ENCODE measurements at regions not wholly inside any gene's neighbourhood (a gene's known extent, or its start where the extent isn't known, plus 50 kb on each side); places are given as distances from the start of the nearest gene placed in this dataset.
"Not testable (repeated sequence)": the region's sequence is repeated elsewhere in the genome, so short reads cannot be mapped to it uniquely, and the experiment has no call there.

GRCh38 chr2:742221-742620 lies 65.0 kb upstream of the TMEM18 start:
- no peak overlapping the region for H3K4me3 ChIP-seq (ENCODE audit: low read length)
- DNase-seq, result no peak
- no peaks in the 10 kb centered on the region for H3K4me1 ChIP-seq (ENCODE audit: control insufficient read depth, insufficient read depth, low read length)
- Mint-ChIP-seq H3K9me3 (peaks cover 1% of the 10 kb centered on the region), H3K36me3 (ENCODE audit: low read depth) (no peaks in the 10 kb centered on the region), H3K27me3 (ENCODE audit: insufficient read depth) (peaks cover 7% of the 10 kb centered on the region), H3K4me1 (peaks cover 14% of the 10 kb centered on the region), H3K4me3 (peak overlapping the region; percentile 69), H3K27ac (no peak overlapping the region)
- TF ChIP-seq, protein P1, sequence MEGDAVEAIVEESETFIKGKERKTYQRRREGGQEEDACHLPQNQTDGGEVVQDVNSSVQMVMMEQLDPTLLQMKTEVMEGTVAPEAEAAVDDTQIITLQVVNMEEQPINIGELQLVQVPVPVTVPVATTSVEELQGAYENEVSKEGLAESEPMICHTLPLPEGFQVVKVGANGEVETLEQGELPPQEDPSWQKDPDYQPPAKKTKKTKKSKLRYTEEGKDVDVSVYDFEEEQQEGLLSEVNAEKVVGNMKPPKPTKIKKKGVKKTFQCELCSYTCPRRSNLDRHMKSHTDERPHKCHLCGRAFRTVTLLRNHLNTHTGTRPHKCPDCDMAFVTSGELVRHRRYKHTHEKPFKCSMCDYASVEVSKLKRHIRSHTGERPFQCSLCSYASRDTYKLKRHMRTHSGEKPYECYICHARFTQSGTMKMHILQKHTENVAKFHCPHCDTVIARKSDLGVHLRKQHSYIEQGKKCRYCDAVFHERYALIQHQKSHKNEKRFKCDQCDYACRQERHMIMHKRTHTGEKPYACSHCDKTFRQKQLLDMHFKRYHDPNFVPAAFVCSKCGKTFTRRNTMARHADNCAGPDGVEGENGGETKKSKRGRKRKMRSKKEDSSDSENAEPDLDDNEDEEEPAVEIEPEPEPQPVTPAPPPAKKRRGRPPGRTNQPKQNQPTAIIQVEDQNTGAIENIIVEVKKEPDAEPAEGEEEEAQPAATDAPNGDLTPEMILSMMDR (conservative IDR thresholded peaks at IDR 0.05), result no peak
- 90 to 100% methylated on average over 3 to 9 of the region's 9 CpGs for WGBS, 2 experiments (ENCODE audit: insufficient coverage in 1 of 2, insufficient read length in 1 of 2)
- no peaks in the 10 kb centered on the region for H3K9me3 ChIP-seq (ENCODE audit: control insufficient read depth, low read length)
- no peak overlapping the region for H3K27ac ChIP-seq (ENCODE audit: low read depth, low read length)
- no peaks in the 10 kb centered on the region for H3K36me3 ChIP-seq (ENCODE audit: control insufficient read depth, insufficient read depth, low read length)
- no peaks in the 10 kb centered on the region for H3K27me3 ChIP-seq (ENCODE audit: control insufficient read depth, insufficient read depth, low read length, poor library complexity, severe bottlenecking)
- H3K9ac ChIP-seq (ENCODE audit: extremely low read depth, low read length, poor library complexity, severe bottlenecking), result no peak overlapping the region

DNA sequence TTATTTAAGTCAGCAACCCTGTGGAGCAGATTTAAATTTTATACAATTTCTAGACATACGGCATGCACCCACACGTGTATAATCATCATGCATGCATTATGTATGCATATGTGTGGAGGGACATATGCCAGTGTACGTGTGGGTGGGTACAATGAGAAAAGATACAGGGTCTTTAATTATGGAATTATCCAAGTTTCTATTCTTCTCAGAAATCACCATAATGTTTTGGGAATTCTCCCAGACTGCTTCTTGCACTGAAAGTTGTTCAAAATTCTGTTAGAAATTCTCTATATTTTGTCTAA lies 63.9 kb upstream of the TMEM18 start:
- TF ChIP-seq, protein P1 (conservative IDR thresholded peaks at IDR 0.05), result no peak
- Mint-ChIP-seq H3K4me1 (peaks cover 14% of the 10 kb centered on the region), H3K27me3 (ENCODE audit: insufficient read depth) (peaks cover 7% of the 10 kb centered on the region), H3K4me3 (peak overlapping the region; percentile 69), H3K9me3 (peaks cover 1% of the 10 kb centered on the region), H3K27ac (peak overlapping the region; percentile 95), H3K36me3 (ENCODE audit: low read depth) (no peaks in the 10 kb centered on the region)
- H3K9ac ChIP-seq (ENCODE audit: extremely low read depth, low read length, poor library complexity, severe bottlenecking), result peak overlapping the region; percentile 60
- H3K4me3 ChIP-seq (ENCODE audit: low read length), result peak overlapping the region; percentile 94
- 56% methylated on average over 3 of the region's 3 CpGs; no CpG with 5 or more reads in 1 of the 2 experiments for WGBS, 2 experiments (ENCODE audit: insufficient coverage in 1 of 2, insufficient read length in 1 of 2)
- no peaks in the 10 kb centered on the region for H3K4me1 ChIP-seq (ENCODE audit: control insufficient read depth, insufficient read depth, low read length)
- no peaks in the 10 kb centered on the region for H3K36me3 ChIP-seq (ENCODE audit: control insufficient read depth, insufficient read depth, low read length)
- H3K27me3 ChIP-seq (ENCODE audit: control insufficient read depth, insufficient read depth, low read length, poor library complexity, severe bottlenecking), result no peaks in the 10 kb centered on the region
- no peaks in the 10 kb centered on the region for H3K9me3 ChIP-seq (ENCODE audit: control insufficient read depth, low read length)
- peak overlapping the region; percentile 74 for H3K27ac ChIP-seq (ENCODE audit: low read depth, low read length)
- DNase-seq, result no peak

DNA sequence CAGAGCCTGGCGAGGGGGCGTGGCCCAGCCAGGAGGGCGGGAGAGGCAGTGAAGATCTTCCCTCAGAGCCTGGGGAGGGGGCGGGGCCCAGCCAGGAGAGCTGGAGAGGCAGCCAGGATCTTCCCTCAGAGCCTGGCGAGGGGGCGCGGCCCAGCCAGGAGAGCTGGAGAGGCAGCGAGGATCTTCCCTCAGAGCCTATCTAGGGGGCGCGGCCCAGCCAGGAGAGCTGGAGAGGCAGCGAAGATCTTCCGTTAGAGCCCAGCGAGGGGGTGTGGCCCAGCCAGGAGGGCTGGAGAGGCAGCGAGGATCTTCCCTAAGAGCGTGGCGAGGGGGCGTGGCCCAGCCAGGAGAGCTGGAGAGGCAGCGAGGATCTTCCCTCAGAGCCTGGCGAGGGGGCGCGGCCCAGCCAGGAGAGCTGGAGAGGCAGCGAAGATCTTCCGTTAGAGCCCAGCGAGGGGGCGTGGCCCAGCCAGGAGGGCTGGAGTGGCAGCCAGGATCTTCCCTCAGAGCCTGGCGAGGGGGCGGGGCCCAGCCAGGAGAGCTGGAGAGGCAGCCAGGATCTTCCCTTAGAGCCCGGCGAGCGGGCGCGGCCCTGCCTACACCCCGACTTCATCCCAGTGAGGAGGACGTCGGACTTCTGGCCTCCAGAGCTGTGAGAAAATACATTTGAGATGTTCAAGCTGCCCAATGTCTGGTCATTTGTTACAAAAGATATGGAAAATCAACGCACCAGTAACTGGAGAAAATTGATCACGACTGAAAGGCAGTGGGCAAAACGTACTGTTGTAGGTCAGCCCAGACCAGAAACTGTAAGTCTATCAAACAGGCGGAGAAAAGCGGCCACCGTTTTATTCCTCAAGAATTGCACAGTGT lies 63.4 kb upstream of the TMEM18 start:
- not testable (repeated sequence) for H3K27me3 Mint-ChIP-seq (ENCODE audit: insufficient read depth); H3K36me3 ChIP-seq (ENCODE audit: control insufficient read depth, insufficient read depth, low read length); H3K9me3 ChIP-seq (ENCODE audit: control insufficient read depth, low read length); H3K4me1 ChIP-seq (ENCODE audit: control insufficient read depth, insufficient read depth, low read length); H3K27me3 ChIP-seq (ENCODE audit: control insufficient read depth, insufficient read depth, low read length, poor library complexity, severe bottlenecking); H3K36me3 Mint-ChIP-seq (ENCODE audit: low read depth); H3K9me3 Mint-ChIP-seq
- Histone ChIP-seq H3K27ac (ENCODE audit: low read depth, low read length) (peak overlapping the region; percentile 77), H3K9ac (ENCODE audit: extremely low read depth, low read length, poor library complexity, severe bottlenecking) (peak overlapping the region; percentile 60), H3K4me3 (ENCODE audit: low read length) (peak overlapping the region; percentile 94)
- peaks cover 14% of the 10 kb centered on the region for H3K4me1 Mint-ChIP-seq
- WGBS, 2 experiments (ENCODE audit: insufficient coverage in 1 of 2, insufficient read length in 1 of 2), result 1 to 3% methylated on average over 24 to 41 of the region's 41 CpGs
- H3K4me3 Mint-ChIP-seq, result peak overlapping the region; percentile 69
- DNase-seq, result peak; percentile 100
- H3K27ac Mint-ChIP-seq, result peak overlapping the region; percentile 95

- not testable (repeated sequence) for H3K9ac ChIP-seq (ENCODE audit: extremely low read depth, low read length, poor library complexity, severe bottlenecking)
Measured at GRCh38 chr2:739864-740321, 62.7 kb upstream of the TMEM18 start.

More at GRCh38 chr2:739864-740321, 62.7 kb upstream of the TMEM18 start:
- peaks cover 14% of the 10 kb centered on the region for H3K4me1 Mint-ChIP-seq
- not testable (repeated sequence) for H3K9me3 Mint-ChIP-seq; H3K27me3 ChIP-seq (ENCODE audit: control insufficient read depth, insufficient read depth, low read length, poor library complexity, severe bottlenecking); H3K4me1 ChIP-seq (ENCODE audit: control insufficient read depth, insufficient read depth, low read length); H3K9me3 ChIP-seq (ENCODE audit: control insufficient read depth, low read length); H3K36me3 ChIP-seq (ENCODE audit: control insufficient read depth, insufficient read depth, low read length); H3K36me3 Mint-ChIP-seq (ENCODE audit: low read depth); H3K27me3 Mint-ChIP-seq (ENCODE audit: insufficient read depth)
- Histone ChIP-seq H3K27ac (ENCODE audit: low read depth, low read length) (peak overlapping the region; percentile 77), H3K4me3 (ENCODE audit: low read length) (peak overlapping the region; percentile 94)
- peak overlapping the region; percentile 95 for H3K27ac Mint-ChIP-seq
- peak overlapping the region; percentile 69 for H3K4me3 Mint-ChIP-seq
- 0 to 1% methylated on average over 7 to 23 of the region's 23 CpGs for WGBS, 2 experiments (ENCODE audit: insufficient coverage in 1 of 2, insufficient read length in 1 of 2)
- peak; percentile 99 for DNase-seq

All from endodermal cell (in vitro differentiated cells).